WTC11 (cell line): ENCODE measurements at regions not wholly inside any gene's neighbourhood (a gene's known extent, or its start where the extent isn't known, plus 50 kb on each side); places are given as distances from the start of the nearest gene placed in this dataset.

Experiments used
- ATF6 ChIP-seq: sonication (generic); formaldehyde crosslinking; IDR thresholded peaks from 2 replicates; pipeline ENCODE4 v1.8.1; 2023; ENCODE audit warnings: mild to moderate bottlenecking, missing genetic modification reagents
- CTCF ChIP-seq: fragments of 200-600 bp; IDR thresholded peaks from 2 replicates; pipeline ENCODE4 v1.8.0; 2022; ENCODE audit warnings: antibody characterized with exemption
- ERG ChIP-seq: fragments of 250-450 bp; sonication (Bioruptor Pico); IDR thresholded peaks from 2 replicates; pipeline ENCODE4 v1.8.0; 2021; ENCODE audit warnings: mild to moderate bottlenecking
- ESRRA ChIP-seq: sonication (generic); formaldehyde crosslinking; IDR thresholded peaks from 2 replicates; pipeline ENCODE4 v1.8.1; 2022; ENCODE audit warnings: mild to moderate bottlenecking, missing genetic modification reagents, borderline replicate concordance
- MAX ChIP-seq: sonication (generic); formaldehyde crosslinking; IDR thresholded peaks from 2 replicates; pipeline ENCODE4 v1.8.0; 2022; ENCODE audit warnings: mild to moderate bottlenecking, missing genetic modification reagents
- TEAD4 ChIP-seq: sonication (generic); formaldehyde crosslinking; IDR thresholded peaks from 2 replicates; pipeline ENCODE4 v1.8.0; 2022; ENCODE audit warnings: mild to moderate bottlenecking, missing genetic modification reagents
- USF2 ChIP-seq: sonication (generic); formaldehyde crosslinking; IDR thresholded peaks from 2 replicates; pipeline ENCODE4 v1.8.1; 2023; ENCODE audit warnings: mild to moderate bottlenecking, missing genetic modification reagents, moderate library complexity
- ZNF232 ChIP-seq: sonication (generic); formaldehyde crosslinking; IDR thresholded peaks from 2 replicates; pipeline ENCODE4 v1.8.0; 2022; ENCODE audit warnings: mild to moderate bottlenecking, missing genetic modification reagents

GRCh38 chr9:90444609-90445204 is 197.9 kb downstream of the DIRAS2 start:
- TF ChIP-seq CTCF, result no peak
- no peak for TF ChIP-seq ATF6 (CRISPR knock-in tag)
- no peak for TF ChIP-seq MAX (CRISPR knock-in tag)
- no peak for TF ChIP-seq ERG (CRISPR knock-in tag)
- no peak for TF ChIP-seq ESRRA (CRISPR knock-in tag)
- TF ChIP-seq TEAD4 (CRISPR knock-in tag), result no peak
- no peak for TF ChIP-seq USF2 (CRISPR knock-in tag)
- no peak for TF ChIP-seq ZNF232 (CRISPR knock-in tag)
